Endothelial cell of umbilical vein (primary cell): ENCODE measurements at regions not wholly inside any gene's neighbourhood (a gene's known extent, or its start where the extent isn't known, plus 50 kb on each side); places are given as distances from the start of the nearest gene placed in this dataset.

Source experiments
- CTCF ChIP-seq, 2 donors: IDR thresholded peaks; 1 replicate in 1 of 2; 2 replicates in 1 of 2; pipeline ENCODE4 v1.5.1; 2011; ENCODE audit warnings: low read length in 2 of 2, mild to moderate bottlenecking in 2 of 2, moderate library complexity in 2 of 2, control low read depth in 1 of 2, inconsistent platforms in 1 of 2, low read depth in 1 of 2; ENCODE audit not compliant: insufficient read depth in 1 of 2; ENCODE audit errors: extremely low read depth in 1 of 2
- EZH2 ChIP-seq: IDR thresholded peaks from 2 replicates; pipeline ENCODE4 v1.6.1; 2012; ENCODE audit warnings: borderline replicate concordance, low read depth, mild to moderate bottlenecking, moderate library complexity, low read length, inconsistent platforms; ENCODE audit not compliant: severe bottlenecking
- FOS ChIP-seq: IDR thresholded peaks from 2 replicates; pipeline ENCODE4 v1.6.1; 2011; ENCODE audit warnings: mild to moderate bottlenecking, low read length, moderate library complexity, borderline replicate concordance; ENCODE audit not compliant: insufficient read depth
- JUN ChIP-seq: IDR thresholded peaks from 2 replicates; pipeline ENCODE4 v1.6.1; 2011; ENCODE audit warnings: borderline replicate concordance, low read depth; ENCODE audit not compliant: insufficient read length, insufficient read depth
- MYC ChIP-seq: IDR thresholded peaks from one replicate; pipeline ENCODE4 v1.6.1; 2011; ENCODE audit warnings: mild to moderate bottlenecking, low read depth, low read length
- POLR2A ChIP-seq: IDR thresholded peaks from 2 replicates; pipeline ENCODE4 v1.6.1; 2012; ENCODE audit warnings: low read depth, mild to moderate bottlenecking, control low read depth, low read length
- POLR2AphosphoS5 ChIP-seq: IDR thresholded peaks from 2 replicates; pipeline ENCODE4 v1.6.1; 2012; ENCODE audit warnings: low read depth, mild to moderate bottlenecking, control low read depth, low read length, moderate library complexity; ENCODE audit not compliant: insufficient read depth
- TF ChIP-seq, protein P1 (sequence below): IDR thresholded peaks from 2 replicates; pipeline ENCODE4 v1.6.1; 2011; ENCODE audit not compliant: insufficient read depth, insufficient read length

- TF ChIP-seq POLR2A, result no peak
- no peak for TF ChIP-seq CTCF (IDR thresholded peaks at IDR 0.05; ENCODE audit: extremely low read depth in 1 of 2, insufficient read depth in 1 of 2, low read depth in 1 of 2, low read length in 2 of 2)
- no peak for TF ChIP-seq POLR2AphosphoS5
- no peak for TF ChIP-seq EZH2
- TF ChIP-seq, protein P1, sequence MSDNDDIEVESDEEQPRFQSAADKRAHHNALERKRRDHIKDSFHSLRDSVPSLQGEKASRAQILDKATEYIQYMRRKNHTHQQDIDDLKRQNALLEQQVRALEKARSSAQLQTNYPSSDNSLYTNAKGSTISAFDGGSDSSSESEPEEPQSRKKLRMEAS, result no peak
- no peak for TF ChIP-seq FOS
- no peak for TF ChIP-seq JUN
- TF ChIP-seq MYC, result no peak
These were observed 278.9 kb downstream of the ZNF516 start for GRCh38 chr18:76216096-76216495.
